ENCODE measurements at regions not wholly inside any gene's neighbourhood (a gene's known extent, or its start where the extent isn't known, plus 50 kb on each side); places are given as distances from the start of the nearest gene placed in this dataset.

DNA sequence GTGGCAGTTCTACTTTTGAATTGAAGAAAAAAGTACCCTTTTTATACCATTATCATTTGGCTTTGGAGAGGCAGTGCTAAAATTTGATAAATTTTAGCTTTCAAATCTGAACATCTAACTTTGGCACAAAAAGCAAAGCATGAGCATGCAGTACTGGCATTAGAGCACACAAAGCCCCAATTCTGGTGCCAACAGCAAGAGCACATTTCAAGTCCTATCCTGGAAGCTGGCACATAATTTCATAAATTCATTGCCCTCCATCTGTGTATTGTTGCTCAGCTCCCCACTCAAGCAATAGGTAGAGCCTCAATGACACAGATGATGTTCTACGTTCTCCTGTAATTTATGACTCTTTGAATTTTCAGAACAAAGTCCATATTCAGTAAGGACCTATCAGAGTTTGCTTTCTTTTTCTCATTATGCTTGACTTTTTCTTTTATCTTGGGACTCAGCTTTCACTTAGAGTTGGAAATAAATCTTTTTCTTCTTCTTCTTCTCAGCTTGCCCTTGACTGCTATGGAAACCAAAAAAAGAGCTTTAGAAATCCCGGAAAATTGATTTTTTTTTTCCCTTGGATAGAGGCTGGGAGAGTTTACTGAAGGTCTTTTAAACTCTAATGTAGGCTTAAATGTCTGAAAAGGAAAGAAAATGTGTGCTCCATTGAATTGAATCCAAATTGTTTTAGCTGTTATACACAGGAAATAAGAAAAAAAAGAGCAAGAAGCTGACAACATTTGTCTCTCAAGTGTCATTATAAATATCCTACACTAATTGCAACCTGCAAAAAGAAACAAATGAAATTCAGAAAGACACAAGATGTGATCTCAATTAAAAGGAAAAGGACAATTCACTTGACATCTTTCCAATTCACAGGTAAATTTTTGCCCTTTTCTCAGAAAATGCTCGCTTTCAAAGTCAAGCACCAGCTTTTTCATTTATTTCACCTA is 380.8 kb upstream of the CDH18 start:
- no peak for TF ChIP-seq RARB (CRISPR knock-in tag; IDR thresholded peaks at IDR 0.05)
- TF ChIP-seq ISL1 (CRISPR knock-in tag; IDR thresholded peaks at IDR 0.05) = no peak
- no peak for TF ChIP-seq ESRRG (CRISPR knock-in tag; IDR thresholded peaks at IDR 0.05)
- no peak for TF ChIP-seq BACH2 (CRISPR knock-in tag; IDR thresholded peaks at IDR 0.05; ENCODE audit: borderline replicate concordance)
- TF ChIP-seq ZNF8 (CRISPR knock-in tag; IDR thresholded peaks at IDR 0.05) = no peak
- no peak for TF ChIP-seq ZNF70 (CRISPR knock-in tag; IDR thresholded peaks at IDR 0.05)
- TF ChIP-seq TOX (CRISPR knock-in tag; IDR thresholded peaks at IDR 0.05; ENCODE audit: borderline replicate concordance) = no peak
- TF ChIP-seq, protein P1, sequence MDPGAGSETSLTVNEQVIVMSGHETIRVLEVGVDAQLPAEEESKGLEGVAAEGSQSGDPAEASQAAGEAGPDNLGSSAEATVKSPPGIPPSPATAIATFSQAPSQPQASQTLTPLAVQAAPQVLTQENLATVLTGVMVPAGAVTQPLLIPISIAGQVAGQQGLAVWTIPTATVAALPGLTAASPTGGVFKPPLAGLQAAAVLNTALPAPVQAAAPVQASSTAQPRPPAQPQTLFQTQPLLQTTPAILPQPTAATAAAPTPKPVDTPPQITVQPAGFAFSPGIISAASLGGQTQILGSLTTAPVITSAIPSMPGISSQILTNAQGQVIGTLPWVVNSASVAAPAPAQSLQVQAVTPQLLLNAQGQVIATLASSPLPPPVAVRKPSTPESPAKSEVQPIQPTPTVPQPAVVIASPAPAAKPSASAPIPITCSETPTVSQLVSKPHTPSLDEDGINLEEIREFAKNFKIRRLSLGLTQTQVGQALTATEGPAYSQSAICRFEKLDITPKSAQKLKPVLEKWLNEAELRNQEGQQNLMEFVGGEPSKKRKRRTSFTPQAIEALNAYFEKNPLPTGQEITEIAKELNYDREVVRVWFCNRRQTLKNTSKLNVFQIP (CRISPR knock-in tag; IDR thresholded peaks at IDR 0.05; ENCODE audit: borderline replicate concordance, low read depth) = no peak
- TF ChIP-seq ZC3H10 (CRISPR knock-in tag; IDR thresholded peaks at IDR 0.05) = no peak
- TF ChIP-seq CSDC2 (CRISPR knock-in tag; IDR thresholded peaks at IDR 0.05) = no peak
- ATAC-seq = no peak

DNA sequence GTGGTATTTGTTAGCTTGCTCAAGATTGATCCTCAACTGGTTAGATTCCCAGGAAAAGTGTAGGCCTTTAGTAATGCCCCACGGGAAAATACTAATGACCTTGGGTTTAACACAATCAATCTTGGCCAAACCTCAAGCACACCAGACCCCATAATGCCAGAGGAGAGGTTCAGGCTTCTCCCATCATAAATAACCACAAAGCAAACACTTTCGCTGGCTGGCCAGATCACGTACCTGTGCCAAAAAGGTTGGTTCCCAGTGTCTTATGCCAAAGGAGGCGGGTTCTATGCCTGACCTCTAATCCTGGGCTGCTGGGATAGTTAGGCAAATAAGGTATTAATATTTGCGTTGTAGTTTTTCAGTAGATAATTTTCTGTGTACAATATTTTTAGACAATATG is 379.2 kb upstream of the CDH18 start:
- no peak for ATAC-seq
- TF ChIP-seq, protein P2, sequence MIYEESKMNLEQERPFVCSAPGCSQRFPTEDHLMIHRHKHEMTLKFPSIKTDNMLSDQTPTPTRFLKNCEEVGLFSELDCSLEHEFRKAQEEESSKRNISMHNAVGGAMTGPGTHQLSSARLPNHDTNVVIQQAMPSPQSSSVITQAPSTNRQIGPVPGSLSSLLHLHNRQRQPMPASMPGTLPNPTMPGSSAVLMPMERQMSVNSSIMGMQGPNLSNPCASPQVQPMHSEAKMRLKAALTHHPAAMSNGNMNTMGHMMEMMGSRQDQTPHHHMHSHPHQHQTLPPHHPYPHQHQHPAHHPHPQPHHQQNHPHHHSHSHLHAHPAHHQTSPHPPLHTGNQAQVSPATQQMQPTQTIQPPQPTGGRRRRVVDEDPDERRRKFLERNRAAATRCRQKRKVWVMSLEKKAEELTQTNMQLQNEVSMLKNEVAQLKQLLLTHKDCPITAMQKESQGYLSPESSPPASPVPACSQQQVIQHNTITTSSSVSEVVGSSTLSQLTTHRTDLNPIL (CRISPR knock-in tag; IDR thresholded peaks at IDR 0.05; ENCODE audit: low read depth) = no peak

DNA sequence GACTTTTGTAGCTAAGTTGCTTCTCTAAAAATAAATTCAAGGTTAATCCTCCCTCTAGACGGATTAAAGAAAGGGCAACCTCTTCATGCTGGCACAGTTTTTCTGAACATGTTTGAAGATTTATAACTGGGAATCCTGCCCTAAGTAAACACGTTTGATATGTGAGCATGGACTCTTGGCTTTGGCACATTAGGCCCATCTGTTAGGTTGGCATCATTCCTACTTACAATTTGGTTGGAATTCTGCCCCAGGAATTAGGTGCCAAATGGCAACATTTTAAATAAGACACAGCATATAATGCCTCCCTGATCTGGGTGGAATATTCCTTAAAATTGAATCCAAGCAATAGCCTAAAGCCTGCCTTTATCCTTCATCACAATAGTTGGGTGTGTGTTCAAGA is 372.3 kb upstream of the CDH18 start:
- no peak for ATAC-seq
- TF ChIP-seq ESRRG (CRISPR knock-in tag; IDR thresholded peaks at IDR 0.05) (no peak), ZNF8 (CRISPR knock-in tag; IDR thresholded peaks at IDR 0.05) (no peak), GLIS3 (CRISPR knock-in tag; IDR thresholded peaks at IDR 0.05) (no peak), ISL1 (CRISPR knock-in tag; IDR thresholded peaks at IDR 0.05) (no peak), ZFP30 (CRISPR knock-in tag; IDR thresholded peaks at IDR 0.05) (no peak), ARNTL (CRISPR knock-in tag; IDR thresholded peaks at IDR 0.05; ENCODE audit: borderline replicate concordance, low read depth) (no peak)
- TF ChIP-seq, protein P1 (CRISPR knock-in tag; IDR thresholded peaks at IDR 0.05; ENCODE audit: borderline replicate concordance, low read depth) = no peak
- TF ChIP-seq, protein P3, sequence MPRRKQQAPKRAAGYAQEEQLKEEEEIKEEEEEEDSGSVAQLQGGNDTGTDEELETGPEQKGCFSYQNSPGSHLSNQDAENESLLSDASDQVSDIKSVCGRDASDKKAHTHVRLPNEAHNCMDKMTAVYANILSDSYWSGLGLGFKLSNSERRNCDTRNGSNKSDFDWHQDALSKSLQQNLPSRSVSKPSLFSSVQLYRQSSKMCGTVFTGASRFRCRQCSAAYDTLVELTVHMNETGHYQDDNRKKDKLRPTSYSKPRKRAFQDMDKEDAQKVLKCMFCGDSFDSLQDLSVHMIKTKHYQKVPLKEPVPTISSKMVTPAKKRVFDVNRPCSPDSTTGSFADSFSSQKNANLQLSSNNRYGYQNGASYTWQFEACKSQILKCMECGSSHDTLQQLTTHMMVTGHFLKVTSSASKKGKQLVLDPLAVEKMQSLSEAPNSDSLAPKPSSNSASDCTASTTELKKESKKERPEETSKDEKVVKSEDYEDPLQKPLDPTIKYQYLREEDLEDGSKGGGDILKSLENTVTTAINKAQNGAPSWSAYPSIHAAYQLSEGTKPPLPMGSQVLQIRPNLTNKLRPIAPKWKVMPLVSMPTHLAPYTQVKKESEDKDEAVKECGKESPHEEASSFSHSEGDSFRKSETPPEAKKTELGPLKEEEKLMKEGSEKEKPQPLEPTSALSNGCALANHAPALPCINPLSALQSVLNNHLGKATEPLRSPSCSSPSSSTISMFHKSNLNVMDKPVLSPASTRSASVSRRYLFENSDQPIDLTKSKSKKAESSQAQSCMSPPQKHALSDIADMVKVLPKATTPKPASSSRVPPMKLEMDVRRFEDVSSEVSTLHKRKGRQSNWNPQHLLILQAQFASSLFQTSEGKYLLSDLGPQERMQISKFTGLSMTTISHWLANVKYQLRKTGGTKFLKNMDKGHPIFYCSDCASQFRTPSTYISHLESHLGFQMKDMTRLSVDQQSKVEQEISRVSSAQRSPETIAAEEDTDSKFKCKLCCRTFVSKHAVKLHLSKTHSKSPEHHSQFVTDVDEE (CRISPR knock-in tag; IDR thresholded peaks at IDR 0.05) = no peak

DNA sequence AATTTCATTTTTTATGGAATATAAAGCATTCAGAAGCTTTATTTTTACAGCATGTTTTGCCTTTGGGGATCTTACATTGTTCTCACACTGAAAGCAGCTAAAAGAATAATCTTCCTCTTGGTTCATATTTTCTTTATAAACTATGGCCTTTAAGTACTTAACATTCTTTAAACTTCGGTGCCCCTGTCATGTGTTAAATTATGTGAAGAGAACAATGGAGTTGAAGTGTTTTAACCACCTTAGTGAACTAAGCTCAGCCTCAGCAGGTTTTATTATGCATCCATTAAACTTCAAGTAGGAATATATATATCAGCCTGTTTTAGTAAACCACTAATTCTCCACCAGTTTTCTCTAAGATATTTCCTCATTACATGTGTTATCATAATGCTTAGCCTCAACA is 371.4 kb upstream of the CDH18 start:
- TF ChIP-seq ISL1 (CRISPR knock-in tag; IDR thresholded peaks at IDR 0.05) (no peak), ZNF70 (CRISPR knock-in tag; IDR thresholded peaks at IDR 0.05) (no peak), ARNTL (CRISPR knock-in tag; IDR thresholded peaks at IDR 0.05; ENCODE audit: borderline replicate concordance, low read depth) (no peak), TCF4 (CRISPR knock-in tag; IDR thresholded peaks at IDR 0.05; ENCODE audit: borderline replicate concordance) (no peak), ZNF565 (CRISPR knock-in tag; conservative IDR thresholded peaks at IDR 0.05; ENCODE audit: low read depth) (no peak), ZNF8 (CRISPR knock-in tag; IDR thresholded peaks at IDR 0.05) (no peak), SNAI2 (CRISPR knock-in tag; IDR thresholded peaks at IDR 0.05) (no peak), RARB (CRISPR knock-in tag; IDR thresholded peaks at IDR 0.05) (no peak), BACH2 (CRISPR knock-in tag; IDR thresholded peaks at IDR 0.05; ENCODE audit: borderline replicate concordance) (no peak), ESRRG (CRISPR knock-in tag; IDR thresholded peaks at IDR 0.05) (no peak), OSR1 (CRISPR knock-in tag; IDR thresholded peaks at IDR 0.05) (no peak), ZFP3 (CRISPR knock-in tag; IDR thresholded peaks at IDR 0.05) (no peak), ZFP30 (CRISPR knock-in tag; IDR thresholded peaks at IDR 0.05) (no peak), TOX (CRISPR knock-in tag; IDR thresholded peaks at IDR 0.05; ENCODE audit: borderline replicate concordance) (no peak)
- TF ChIP-seq, protein P2 (CRISPR knock-in tag; IDR thresholded peaks at IDR 0.05; ENCODE audit: low read depth) = no peak
- TF ChIP-seq, protein P4, sequence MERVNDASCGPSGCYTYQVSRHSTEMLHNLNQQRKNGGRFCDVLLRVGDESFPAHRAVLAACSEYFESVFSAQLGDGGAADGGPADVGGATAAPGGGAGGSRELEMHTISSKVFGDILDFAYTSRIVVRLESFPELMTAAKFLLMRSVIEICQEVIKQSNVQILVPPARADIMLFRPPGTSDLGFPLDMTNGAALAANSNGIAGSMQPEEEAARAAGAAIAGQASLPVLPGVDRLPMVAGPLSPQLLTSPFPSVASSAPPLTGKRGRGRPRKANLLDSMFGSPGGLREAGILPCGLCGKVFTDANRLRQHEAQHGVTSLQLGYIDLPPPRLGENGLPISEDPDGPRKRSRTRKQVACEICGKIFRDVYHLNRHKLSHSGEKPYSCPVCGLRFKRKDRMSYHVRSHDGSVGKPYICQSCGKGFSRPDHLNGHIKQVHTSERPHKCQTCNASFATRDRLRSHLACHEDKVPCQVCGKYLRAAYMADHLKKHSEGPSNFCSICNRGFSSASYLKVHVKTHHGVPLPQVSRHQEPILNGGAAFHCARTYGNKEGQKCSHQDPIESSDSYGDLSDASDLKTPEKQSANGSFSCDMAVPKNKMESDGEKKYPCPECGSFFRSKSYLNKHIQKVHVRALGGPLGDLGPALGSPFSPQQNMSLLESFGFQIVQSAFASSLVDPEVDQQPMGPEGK (CRISPR knock-in tag; IDR thresholded peaks at IDR 0.05; ENCODE audit: borderline replicate concordance) = no peak
- ATAC-seq = no peak

Data from SK-N-SH treated with all-trans-retinoic acid at 6 μM for 48 hours (cell line).